IMR-90 (cell line): ENCODE measurements at regions not wholly inside any gene's neighbourhood (a gene's known extent, or its start where the extent isn't known, plus 50 kb on each side); places are given as distances from the start of the nearest gene placed in this dataset.

Experiments used
- ATAC-seq: fragments of 200-7000 bp; cut with Tn5 transposase; 2 replicates; pipeline ENCODE4 v1.9.1; 2020; ENCODE audit warnings: low read depth, mild to moderate bottlenecking, moderate library complexity
- BruUV-seq: library from RNA; stranded (reverse); fragments of 400-500 nt; replicated peaks from 2 replicates; lab custom pipeline; 2021; lab: Mats Ljungman, UMichigan
- CTCF ChIA-PET: fragments of 300-600 bp; formaldehyde crosslinking; extraction: SDS; loops from one replicate; lab custom pipeline; 2021; ENCODE audit warnings: antibody characterized with exemption; lab: Yijun Ruan, JAX
- POLR2A ChIA-PET: fragments of 300-600 bp; sonication (Branson Sonifier 250); formaldehyde crosslinking; loops from one replicate; lab custom pipeline; 2022; ENCODE audit warnings: antibody characterized with exemption; ENCODE audit not compliant: unreplicated experiment; lab: Charles Lee
- DNase-seq: peaks from one replicate; pipeline ENCODE4 v3.0.0; 2013
- H2AFZ ChIP-seq: replicated peaks from 2 replicates; pipeline ENCODE3; 2013; ENCODE audit warnings: low read length, mild to moderate bottlenecking; ENCODE audit not compliant: poor library complexity
- H2AK5ac ChIP-seq: 2 replicates; pipeline ENCODE4 v1.6.1; 2013; ENCODE audit warnings: low read depth, low read length, inconsistent platforms
- H2AK9ac ChIP-seq: replicated peaks from 2 replicates; pipeline ENCODE3; 2013; ENCODE audit warnings: mild to moderate bottlenecking, low read depth, low read length, moderate library complexity; ENCODE audit not compliant: poor library complexity
- H2BK120ac ChIP-seq: 2 replicates; pipeline ENCODE4 v1.6.1; 2013; ENCODE audit warnings: low read depth, low read length, inconsistent platforms
- H2BK15ac ChIP-seq: 3 replicates; pipeline ENCODE4 v1.6.1; 2013; ENCODE audit warnings: low read depth, low read length, inconsistent platforms
- H2BK20ac ChIP-seq: 2 replicates; pipeline ENCODE4 v1.6.1; 2013; ENCODE audit warnings: low read depth, mild to moderate bottlenecking, inconsistent platforms, low read length, moderate library complexity
- H2BK5ac ChIP-seq: 2 replicates; pipeline ENCODE4 v1.6.1; 2013; ENCODE audit warnings: mild to moderate bottlenecking, low read depth, low read length, inconsistent platforms; ENCODE audit not compliant: poor library complexity, severe bottlenecking
- H3K14ac ChIP-seq: replicated peaks from 2 replicates; pipeline ENCODE4 v1.6.1; 2013; ENCODE audit warnings: low read depth, low read length, inconsistent platforms
- H3K18ac ChIP-seq: 2 replicates; pipeline ENCODE4 v1.6.1; 2013; ENCODE audit warnings: low read depth, low read length, control low read depth
- H3K23ac ChIP-seq: 2 replicates; pipeline ENCODE4 v1.6.1; 2013; ENCODE audit warnings: low read depth, low read length, inconsistent platforms
- H3K27ac ChIP-seq: 2 replicates; pipeline ENCODE4 v1.5.1; 2013; ENCODE audit warnings: mild to moderate bottlenecking, control low read depth, low read length; ENCODE audit not compliant: insufficient read depth
- H3K27me3 ChIP-seq: 2 replicates; pipeline ENCODE4 v1.6.1; 2013; ENCODE audit warnings: low read length; ENCODE audit not compliant: control insufficient read depth, insufficient read depth
- H3K36me3 ChIP-seq: 2 replicates; pipeline ENCODE4 v1.6.1; 2013; ENCODE audit warnings: low read length, mixed read lengths; ENCODE audit not compliant: control insufficient read depth, insufficient read depth
- H3K4ac ChIP-seq: 2 replicates; pipeline ENCODE4 v1.6.1; 2013; ENCODE audit warnings: low read depth, low read length, inconsistent platforms
- H3K4me1 ChIP-seq: 2 replicates; pipeline ENCODE4 v1.6.1; 2013; ENCODE audit warnings: low read length, mixed read lengths; ENCODE audit not compliant: control insufficient read depth, insufficient read depth
- H3K4me2 ChIP-seq: 2 replicates; pipeline ENCODE4 v1.6.1; 2013; ENCODE audit warnings: low read depth, mild to moderate bottlenecking, control low read depth, low read length, moderate library complexity
- H3K4me3 ChIP-seq: 2 replicates; pipeline ENCODE4 v1.5.1; 2013; ENCODE audit warnings: low read depth, mild to moderate bottlenecking, control low read depth, low read length, moderate library complexity; ENCODE audit not compliant: insufficient read depth
- H3K56ac ChIP-seq: 2 replicates; pipeline ENCODE4 v1.6.1; 2013; ENCODE audit warnings: low read length, inconsistent platforms; ENCODE audit not compliant: insufficient read depth; ENCODE audit errors: extremely low read depth
- H3K79me1 ChIP-seq, 2 experiments: 2 replicates each; pipeline ENCODE4 v1.6.1; 2013; ENCODE audit warnings: low read length in 2 of 2, inconsistent platforms in 1 of 2, low read depth in 1 of 2
- H3K9ac ChIP-seq: 2 replicates; pipeline ENCODE4 v1.6.1; 2013; ENCODE audit warnings: low read depth, low read length, control low read depth
- H3K9me1 ChIP-seq: 2 replicates; pipeline ENCODE4 v1.6.1; 2013; ENCODE audit warnings: low read length, inconsistent platforms; ENCODE audit not compliant: insufficient read depth
- H3K9me3 ChIP-seq: 2 replicates; pipeline ENCODE4 v1.6.1; 2013; ENCODE audit warnings: low read length; ENCODE audit not compliant: control insufficient read depth, insufficient read depth
- H4K20me1 ChIP-seq: 2 replicates; pipeline ENCODE4 v1.6.1; 2013; ENCODE audit warnings: low read length, inconsistent platforms; ENCODE audit not compliant: insufficient read depth
- H4K5ac ChIP-seq: 2 replicates; pipeline ENCODE4 v1.6.1; 2013; ENCODE audit warnings: mild to moderate bottlenecking, low read depth, low read length, control low read depth
- H4K8ac ChIP-seq, 2 experiments: 2 replicates each; pipeline ENCODE4 v1.6.1; 2013; ENCODE audit warnings: low read depth in 2 of 2, low read length in 2 of 2, control low read depth in 1 of 2, inconsistent platforms in 1 of 2
- H4K91ac ChIP-seq: 2 replicates; pipeline ENCODE4 v1.6.1; 2013; ENCODE audit warnings: low read depth, low read length, inconsistent platforms; ENCODE audit not compliant: insufficient read depth
- BHLHE40 ChIP-seq: fragments of 150-350 bp; IDR thresholded peaks from 2 replicates; pipeline ENCODE4 v1.6.1; 2016; ENCODE audit warnings: mild to moderate bottlenecking, low read depth, low read length
- CEBPB ChIP-seq: IDR thresholded peaks from 2 replicates; pipeline ENCODE4 v1.6.1; 2012; ENCODE audit warnings: low read depth, low read length, improper control_type of control experiment
- CTCF ChIP-seq: conservative IDR thresholded peaks from 2 replicates; pipeline ENCODE4 v1.5.1; 2012; ENCODE audit warnings: mild to moderate bottlenecking, low read depth, low read length, improper control_type of control experiment
- FOS ChIP-seq: fragments of 150-350 bp; IDR thresholded peaks from 2 replicates; pipeline ENCODE4 v1.6.1; 2016; ENCODE audit warnings: low read depth, low read length
- MAFK ChIP-seq: IDR thresholded peaks from 2 replicates; pipeline ENCODE4 v1.6.1; 2012; ENCODE audit warnings: low read depth, low read length, improper control_type of control experiment
- MXI1 ChIP-seq: IDR thresholded peaks from 2 replicates; pipeline ENCODE4 v1.6.1; 2012; ENCODE audit warnings: low read depth, mild to moderate bottlenecking, low read length, moderate library complexity, borderline replicate concordance
- NFE2L2 ChIP-seq: fragments of 150-350 bp; IDR thresholded peaks from 2 replicates; pipeline ENCODE4 v1.6.1; 2016; ENCODE audit warnings: low read depth, mild to moderate bottlenecking, low read length
- POLR2A ChIP-seq: IDR thresholded peaks from 2 replicates; pipeline ENCODE4 v1.6.1; 2012; ENCODE audit warnings: mild to moderate bottlenecking, low read depth, low read length
- RAD21 ChIP-seq: IDR thresholded peaks from 2 replicates; pipeline ENCODE4 v1.6.1; 2012; ENCODE audit warnings: low read length, improper control_type of control experiment
- SMC3 ChIP-seq: fragments of 150-350 bp; IDR thresholded peaks from 2 replicates; pipeline ENCODE4 v1.6.1; 2016; ENCODE audit warnings: low read depth, mild to moderate bottlenecking, antibody characterized with exemption, low read length, moderate library complexity
- WGBS, 2 experiments: methylation state at CpG; one replicate each; pipeline versions ENCODE4 v1.1.5 to v1.1.7; 2013; ENCODE audit warnings: missing lambda C conversion rate in 2 of 2; ENCODE audit not compliant: insufficient read length in 1 of 2; ENCODE audit errors: extremely low coverage in 2 of 2; 5-methylcytosine and 5-hydroxymethylcytosine counted together
- dilution Hi-C: fragments of 300-500 bp; cut with HindIII; formaldehyde crosslinking; loops from one replicate; pipeline ENCODE4 v1.14.3; 2018; ENCODE audit warnings: low sequenced_read_pairs; ENCODE audit not compliant: unreplicated experiment
- in situ Hi-C: fragments of 300-500 bp; cut with MboI; formaldehyde crosslinking; loops from 3 replicates; pipeline ENCODE4 v1.14.3; 2019; ENCODE audit warnings: low sequenced_read_pairs, inconsistent platforms, mixed read lengths
- intact Hi-C: fragments of 100-400 bp; cut with micrococcal nuclease; formaldehyde crosslinking; loops from 2 replicates; pipeline ENCODE4 v1.10.0; 2022

- no peaks in the 10 kb centered on the region for H3K9me1 ChIP-seq
- no peaks in the 10 kb centered on the region for H3K79me1 ChIP-seq
- H3K9ac ChIP-seq = no peak overlapping the region
- no peak overlapping the region for H2BK5ac ChIP-seq
- TF ChIP-seq FOS (no peak), SMC3 (no peak), CTCF (no peak), MXI1 (no peak), MAFK (no peak), BHLHE40 (no peak), CEBPB (no peak), NFE2L2 (no peak), RAD21 (no peak), POLR2A (no peak)
- H3K4me1 ChIP-seq = peaks cover 2% of the 10 kb centered on the region; the same call in 1 of the 2 replicates
- WGBS, 2 experiments = no CpG with 5 or more reads among the region's 2 CpGs
- no peaks in the 10 kb centered on the region for H3K9me3 ChIP-seq
- H2AFZ ChIP-seq = no peak overlapping the region
- no peak overlapping the region for H4K91ac ChIP-seq
- no peak overlapping the region for H3K14ac ChIP-seq
- no peak overlapping the region for H3K27ac ChIP-seq
- no peak overlapping the region for H4K8ac ChIP-seq
- CTCF ChIA-PET = interaction anchor here (1.3 kb wide), 1 partner anchor 26 kb away, joined by 3 read pairs; no protein-coding TSS in a partner anchor
- intact Hi-C loops = no loop called here
- H2AK5ac ChIP-seq = no peak overlapping the region
- H2AK9ac ChIP-seq = no peak overlapping the region
- BruUV-seq = no TSS peak
- no peak overlapping the region for H2BK15ac ChIP-seq
- POLR2A ChIA-PET = no interaction called here
- no peak for ATAC-seq
- H3K4me2 ChIP-seq = no peak overlapping the region
- dilution Hi-C loops = no loop called here
- no peak overlapping the region for H3K56ac ChIP-seq
- in situ Hi-C loops = no loop called here
- no peak overlapping the region for H3K18ac ChIP-seq
- no peak overlapping the region for H3K4ac ChIP-seq
- H3K27me3 ChIP-seq = no peaks in the 10 kb centered on the region
- no peak overlapping the region for H3K4me3 ChIP-seq
- no peaks in the 10 kb centered on the region for H4K20me1 ChIP-seq
- H2BK20ac ChIP-seq = no peak overlapping the region
- H3K36me3 ChIP-seq = no peaks in the 10 kb centered on the region
- H4K5ac ChIP-seq = no peak overlapping the region
- H2BK120ac ChIP-seq = no peak overlapping the region
- no peak overlapping the region for H3K23ac ChIP-seq
- DNase-seq = no peak
These were observed 318.1 kb upstream of the DAB2 start for GRCh38 chr5:39742916-39743315.
